ENCODE measurements at regions not wholly inside any gene's neighbourhood (a gene's known extent, or its start where the extent isn't known, plus 50 kb on each side); places are given as distances from the start of the nearest gene placed in this dataset.

GRCh38 chr5:135720191-135720590 lies 114.3 kb upstream of the SLC25A48 start:
- TF ChIP-seq, protein P1, sequence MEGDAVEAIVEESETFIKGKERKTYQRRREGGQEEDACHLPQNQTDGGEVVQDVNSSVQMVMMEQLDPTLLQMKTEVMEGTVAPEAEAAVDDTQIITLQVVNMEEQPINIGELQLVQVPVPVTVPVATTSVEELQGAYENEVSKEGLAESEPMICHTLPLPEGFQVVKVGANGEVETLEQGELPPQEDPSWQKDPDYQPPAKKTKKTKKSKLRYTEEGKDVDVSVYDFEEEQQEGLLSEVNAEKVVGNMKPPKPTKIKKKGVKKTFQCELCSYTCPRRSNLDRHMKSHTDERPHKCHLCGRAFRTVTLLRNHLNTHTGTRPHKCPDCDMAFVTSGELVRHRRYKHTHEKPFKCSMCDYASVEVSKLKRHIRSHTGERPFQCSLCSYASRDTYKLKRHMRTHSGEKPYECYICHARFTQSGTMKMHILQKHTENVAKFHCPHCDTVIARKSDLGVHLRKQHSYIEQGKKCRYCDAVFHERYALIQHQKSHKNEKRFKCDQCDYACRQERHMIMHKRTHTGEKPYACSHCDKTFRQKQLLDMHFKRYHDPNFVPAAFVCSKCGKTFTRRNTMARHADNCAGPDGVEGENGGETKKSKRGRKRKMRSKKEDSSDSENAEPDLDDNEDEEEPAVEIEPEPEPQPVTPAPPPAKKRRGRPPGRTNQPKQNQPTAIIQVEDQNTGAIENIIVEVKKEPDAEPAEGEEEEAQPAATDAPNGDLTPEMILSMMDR (IDR thresholded peaks at IDR 0.05): no peak
- TF ChIP-seq POLR2A (IDR thresholded peaks at IDR 0.05): no peak
